ENCODE measurements at regions not wholly inside any gene's neighbourhood (a gene's known extent, or its start where the extent isn't known, plus 50 kb on each side); places are given as distances from the start of the nearest gene placed in this dataset.
"Not testable (repeated sequence)": the region's sequence is repeated elsewhere in the genome, so short reads cannot be mapped to it uniquely, and the experiment has no call there.

DNA sequence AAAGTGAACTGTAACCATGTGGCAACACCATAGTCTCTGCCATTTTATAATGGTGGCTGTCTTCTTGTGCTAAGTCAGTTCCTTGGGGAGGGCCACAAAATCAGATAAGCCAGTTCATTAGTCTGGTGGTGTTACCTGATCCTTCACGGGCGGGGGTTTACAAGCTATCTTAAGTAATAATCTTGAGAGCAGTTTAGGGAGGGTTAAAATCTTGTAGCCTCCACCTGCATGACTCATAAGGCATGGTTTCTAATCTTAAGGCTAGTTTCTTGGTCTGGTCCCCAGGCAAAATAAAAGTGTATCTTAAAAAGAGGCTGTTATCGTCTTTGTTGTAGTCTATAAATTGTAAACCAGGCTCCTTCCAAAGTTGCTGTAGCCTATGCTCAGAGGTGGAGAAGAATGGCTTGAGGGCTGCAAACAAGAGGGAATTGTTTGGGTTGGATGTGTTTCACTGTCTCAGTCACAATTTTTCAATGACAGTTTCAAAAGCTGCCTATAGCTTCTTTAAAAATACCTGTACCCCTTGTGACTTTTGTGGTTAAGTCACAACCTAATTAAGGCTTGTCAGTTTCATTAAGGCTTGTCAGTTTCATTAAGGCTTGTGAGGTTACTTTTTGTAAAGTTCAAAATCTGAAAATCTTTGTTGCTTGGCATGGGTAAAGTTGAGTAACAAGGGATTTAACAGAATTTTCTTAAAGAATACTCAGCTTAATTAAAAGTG, 135.7 kb downstream of the RPS4Y2 start:
- no peak for DNase-seq

DNA sequence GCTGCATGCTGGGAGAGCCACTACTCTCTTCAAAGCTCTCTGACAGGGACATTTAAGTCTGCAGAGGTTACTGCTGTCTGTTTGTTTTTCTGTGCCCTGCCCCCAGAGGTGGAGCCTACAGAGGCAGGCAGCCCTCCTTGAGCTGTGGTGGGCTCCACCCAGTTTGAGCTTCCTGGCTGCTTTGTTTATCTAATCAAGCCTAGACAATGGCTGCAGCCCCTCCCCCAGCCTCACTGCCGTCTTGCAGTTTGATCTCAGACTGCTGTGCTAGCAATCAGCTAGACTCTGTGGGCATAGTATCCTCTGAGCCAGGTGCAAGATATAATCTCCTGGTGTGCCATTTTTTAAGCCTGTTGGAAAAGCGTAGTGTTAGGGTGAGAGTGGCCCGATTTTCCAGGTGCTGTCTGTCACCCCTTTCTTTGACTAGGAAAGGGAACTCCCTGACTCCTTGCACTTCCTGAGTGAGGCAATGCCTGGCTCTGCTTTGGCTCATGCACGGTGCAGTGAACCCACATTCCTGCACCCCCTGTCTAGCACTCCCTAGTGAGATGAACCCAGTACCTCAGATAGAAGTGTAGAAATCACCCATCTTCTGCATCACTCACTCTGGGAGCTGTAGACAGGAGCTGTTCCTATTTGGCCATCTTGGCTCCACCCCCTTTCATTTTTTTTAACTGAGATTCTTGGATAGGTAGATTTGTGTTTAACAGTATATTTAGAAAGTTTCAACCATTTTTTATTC, 169.6 kb downstream of the RPS4Y2 start:
- H3K36me3 ChIP-seq (replicated peaks in 1 of 2); H3K4me1 ChIP-seq (replicated peaks in 1 of 2); H3K27ac ChIP-seq; intact Hi-C loops (cut with DNase I); H3K4me3 ChIP-seq; H3K9me3 ChIP-seq (replicated peaks in 1 of 3); DNase-seq; H3K27me3 ChIP-seq: not testable (repeated sequence)
- WGBS, 4 donors: 53 to 67% methylated on average over 1 to 4 of the region's 4 CpGs; no CpG with 5 or more reads in 2 of the 4 donors

More for the DNA sequence above, 135.7 kb downstream of the RPS4Y2 start:
- no peak overlapping the region for H3K27ac ChIP-seq
- 57 to 71% methylated on average over 1 to 3 of the region's 3 CpGs; no CpG with 5 or more reads in 2 of the 4 donors for WGBS, 4 donors
- intact Hi-C loops (cut with DNase I): no loop called here
- no peak overlapping the region for H3K4me3 ChIP-seq
- no peaks in the 10 kb centered on the region for H3K27me3 ChIP-seq
- H3K4me1 ChIP-seq (replicated peaks in 1 of 2): no peaks in the 10 kb centered on the region
- H3K36me3 ChIP-seq (replicated peaks in 1 of 2): no peaks in the 10 kb centered on the region
- TF ChIP-seq POLR2A (IDR thresholded peaks at IDR 0.05) (no peak), CTCF (IDR thresholded peaks at IDR 0.05) (no peak)
- no peaks in the 10 kb centered on the region for H3K9me3 ChIP-seq (replicated peaks in 1 of 3)

DNA sequence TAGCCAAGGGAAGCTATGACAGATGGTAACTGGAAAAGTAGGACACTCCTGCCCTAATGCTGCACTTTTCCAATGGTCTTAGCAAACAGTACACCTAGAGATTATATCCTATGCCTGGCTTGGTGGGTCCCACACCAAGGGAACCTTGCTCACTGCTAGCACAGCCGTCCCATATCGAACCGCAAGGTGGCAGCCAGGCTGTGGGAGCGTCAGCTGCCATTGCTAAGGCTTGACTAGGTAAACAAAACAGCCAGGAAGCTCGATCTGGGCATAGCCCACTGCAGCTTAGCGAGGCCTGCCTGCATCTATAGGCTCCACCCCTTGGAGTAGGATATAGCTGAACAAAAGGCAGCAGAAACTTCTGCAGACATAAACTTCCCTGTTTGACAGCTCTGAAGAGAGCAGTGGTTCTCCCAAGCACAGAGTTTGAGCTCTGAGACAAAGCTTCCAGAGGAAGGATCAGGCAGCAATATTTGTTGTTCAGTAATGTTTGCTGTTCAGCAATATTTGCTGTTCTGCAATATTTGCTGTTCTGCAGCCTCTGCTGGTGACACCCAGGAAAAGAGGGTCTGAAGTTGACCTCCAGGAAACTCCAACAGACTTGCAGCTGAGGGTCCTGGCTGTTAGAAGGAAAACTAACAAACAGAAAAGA, 173.9 kb downstream of the RPS4Y2 start:
- no peaks in the 10 kb centered on the region for H3K9me3 ChIP-seq (replicated peaks in 1 of 3)
- no peaks in the 10 kb centered on the region for H3K36me3 ChIP-seq (replicated peaks in 1 of 2)
- no peak for DNase-seq
- TF ChIP-seq CTCF (IDR thresholded peaks at IDR 0.05) (no peak), POLR2A (IDR thresholded peaks at IDR 0.05) (no peak)
- H3K27ac ChIP-seq: no peak overlapping the region
- intact Hi-C loops (cut with DNase I): no loop called here
- WGBS, 4 donors: 58% methylated on average over 6 of the region's 6 CpGs; no CpG with 5 or more reads in 3 of the 4 donors
- H3K4me3 ChIP-seq: no peak overlapping the region
- no peaks in the 10 kb centered on the region for H3K27me3 ChIP-seq
- H3K4me1 ChIP-seq (replicated peaks in 1 of 2): no peaks in the 10 kb centered on the region

DNA sequence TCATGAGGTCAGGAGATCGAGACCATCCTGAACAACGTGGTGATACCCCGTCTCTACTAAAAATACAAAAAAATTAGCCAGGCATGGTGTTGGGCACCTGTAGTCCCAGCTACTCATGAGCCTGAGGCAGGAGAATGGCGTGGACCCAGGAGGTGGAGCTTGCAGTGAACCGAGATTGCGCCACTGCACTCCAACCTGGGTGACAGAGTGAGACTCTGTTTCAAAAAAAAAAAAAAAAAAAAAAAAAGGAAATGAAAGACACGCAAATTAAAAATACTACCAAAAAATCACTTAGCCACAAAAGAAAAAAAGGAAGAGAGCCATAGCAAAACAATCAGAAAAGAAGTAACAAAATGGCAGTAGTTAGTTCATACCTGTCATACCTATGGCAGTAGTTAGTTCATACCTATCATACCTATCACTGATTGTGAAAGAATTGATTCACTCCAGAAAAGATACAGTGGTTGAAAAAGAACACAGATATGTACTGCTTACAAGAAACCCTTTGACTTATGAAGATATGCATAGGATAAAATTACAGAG, 180.9 kb downstream of the RPS4Y2 start:
- DNase-seq; intact Hi-C loops (cut with DNase I); H3K4me1 ChIP-seq (replicated peaks in 1 of 2); H3K4me3 ChIP-seq; H3K36me3 ChIP-seq (replicated peaks in 1 of 2); H3K27me3 ChIP-seq; H3K27ac ChIP-seq; H3K9me3 ChIP-seq (replicated peaks in 1 of 3): not testable (repeated sequence)
- WGBS, 4 donors: 62 to 64% methylated on average over 7 of the region's 7 CpGs; no CpG with 5 or more reads in 2 of the 4 donors

DNA sequence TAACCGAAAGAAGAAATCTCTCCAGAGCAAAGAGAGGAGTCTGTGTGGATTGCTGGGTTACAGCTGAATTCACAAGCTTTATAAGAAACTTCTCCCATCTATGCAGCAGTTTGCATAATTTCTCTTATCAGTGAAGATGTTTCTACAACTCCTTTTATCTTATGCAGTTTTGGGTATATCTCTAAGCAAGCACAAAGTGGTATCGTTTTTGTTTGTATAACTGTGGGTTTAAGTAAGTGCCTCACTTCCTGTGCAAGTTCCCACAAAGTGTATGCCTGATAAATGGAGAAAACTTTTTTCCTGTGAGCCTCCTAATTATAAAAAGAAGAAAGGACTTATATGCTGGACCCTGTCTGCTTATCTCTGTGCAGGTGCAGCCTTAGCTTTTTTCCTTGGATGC, 205.6 kb downstream of the RPS4Y2 start:
- WGBS, 4 donors: 48 to 64% methylated on average over 2 of the region's 2 CpGs; no CpG with 5 or more reads in 2 of the 4 donors
- DNase-seq: no peak

More for the DNA sequence above, 205.6 kb downstream of the RPS4Y2 start:
- Histone ChIP-seq H3K4me1 (replicated peaks in 1 of 2) (no peaks in the 10 kb centered on the region), H3K9me3 (replicated peaks in 1 of 3) (no peaks in the 10 kb centered on the region), H3K4me3 (no peak overlapping the region), H3K36me3 (replicated peaks in 1 of 2) (no peaks in the 10 kb centered on the region), H3K27ac (no peak overlapping the region), H3K27me3 (no peaks in the 10 kb centered on the region)
- intact Hi-C loops (cut with DNase I): no loop called here
- no peak for TF ChIP-seq CTCF (IDR thresholded peaks at IDR 0.05)
